GM06990 (cell line): ENCODE measurements at regions not wholly inside any gene's neighbourhood (a gene's known extent, or its start where the extent isn't known, plus 50 kb on each side); places are given as distances from the start of the nearest gene placed in this dataset.

Source experiments
- DNase-seq: peaks from one replicate; pipeline ENCODE4 v3.0.0-alpha.2; 2011; ENCODE audit not compliant: insufficient read length; ENCODE audit errors: extremely low read depth
- H3K27me3 ChIP-seq: replicated peaks from 2 replicates; pipeline ENCODE4 v1.6.0; 2011; ENCODE audit warnings: low read length; ENCODE audit not compliant: control insufficient read depth, insufficient read depth
- H3K36me3 ChIP-seq: 2 replicates; pipeline ENCODE4 v1.5.1; 2011; ENCODE audit warnings: low read length; ENCODE audit not compliant: control insufficient read depth, insufficient read depth
- H3K4me3 ChIP-seq: replicated peaks from 2 replicates; pipeline ENCODE4 v1.5.1; 2011; ENCODE audit warnings: low read depth, mild to moderate bottlenecking, control low read depth, low read length
- CTCF ChIP-seq: IDR thresholded peaks from 2 replicates; pipeline ENCODE4 v1.5.1; 2011; ENCODE audit warnings: low read length, control low read depth, mild to moderate bottlenecking, inconsistent platforms; ENCODE audit not compliant: insufficient read depth, poor library complexity, severe bottlenecking

GRCh38 chr14:71242237-71242748 is 335.0 kb downstream of the PCNX1 start:
- Histone ChIP-seq H3K27me3 (no peaks in the 10 kb centered on the region), H3K36me3 (no peaks in the 10 kb centered on the region), H3K4me3 (no peak overlapping the region)
- TF ChIP-seq CTCF = no peak
- no peak for DNase-seq

GRCh38 chr14:71243697-71244096 is 336.4 kb downstream of the PCNX1 start:
- H3K4me3 ChIP-seq = no peak overlapping the region
- DNase-seq = no peak
- no peak for TF ChIP-seq CTCF
- no peaks in the 10 kb centered on the region for H3K27me3 ChIP-seq
- H3K36me3 ChIP-seq = no peaks in the 10 kb centered on the region

DNA sequence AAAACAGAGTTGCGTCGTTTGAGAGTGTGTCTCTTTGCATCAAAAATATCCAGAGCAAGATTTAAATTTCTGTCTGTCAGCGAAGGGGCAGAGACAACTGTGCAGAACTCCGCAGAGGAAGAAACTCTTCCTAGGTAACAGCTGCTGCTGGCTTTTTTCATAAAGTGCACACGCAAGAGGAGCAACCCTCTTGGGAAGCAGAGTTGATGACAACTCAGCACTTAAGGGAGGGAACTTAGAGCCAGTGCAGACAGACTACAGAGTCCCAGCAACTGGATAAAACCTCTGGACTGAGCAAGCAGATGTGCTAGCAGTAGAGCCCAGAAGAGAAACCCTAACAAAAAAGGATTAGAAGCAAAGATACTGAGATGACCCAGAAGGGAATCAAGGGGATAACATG is 337.1 kb downstream of the PCNX1 start:
- no peak for TF ChIP-seq CTCF
- no peak overlapping the region for H3K4me3 ChIP-seq
- DNase-seq = no peak
- no peaks in the 10 kb centered on the region for H3K36me3 ChIP-seq
- no peaks in the 10 kb centered on the region for H3K27me3 ChIP-seq

GRCh38 chr14:71245659-71246361 is 338.6 kb downstream of the PCNX1 start:
- no peak for DNase-seq
- H3K36me3 ChIP-seq = no peaks in the 10 kb centered on the region
- H3K4me3 ChIP-seq = no peak overlapping the region
- TF ChIP-seq CTCF = no peak
- no peaks in the 10 kb centered on the region for H3K27me3 ChIP-seq

- no peak for DNase-seq
- no peaks in the 10 kb centered on the region for H3K36me3 ChIP-seq
- TF ChIP-seq CTCF = no peak
- H3K4me3 ChIP-seq = no peak overlapping the region
- H3K27me3 ChIP-seq = no peaks in the 10 kb centered on the region
Observed at GRCh38 chr14:71246539-71246938, 339.3 kb downstream of the PCNX1 start.
